HEK293 (cell line): ENCODE measurements at regions not wholly inside any gene's neighbourhood (a gene's known extent, or its start where the extent isn't known, plus 50 kb on each side); places are given as distances from the start of the nearest gene placed in this dataset.

ENCODE experiments used
- CTCF ChIA-PET: fragments of 350-600 bp; formaldehyde crosslinking; extraction: SDS; loops from one replicate; lab custom pipeline; 2021; ENCODE audit warnings: antibody characterized with exemption; lab: Yijun Ruan, JAX
- POLR2A ChIA-PET: fragments of 300-600 bp; formaldehyde crosslinking; extraction: SDS; loops from one replicate; lab custom pipeline; 2020; ENCODE audit warnings: antibody characterized with exemption, inconsistent platforms; lab: Yijun Ruan, JAX
- H3K27ac ChIP-seq: fragments of 200-500 bp; sonication (Bioruptor generic); 2 replicates; pipeline ENCODE4 v1.5.1; 2014; ENCODE audit warnings: low read depth, low read length, control low read depth, inconsistent platforms; ENCODE audit errors: extremely low read depth
- H3K36me3 ChIP-seq, 2 experiments: fragments of 200-500 bp in 1 of 2; sonication (Bioruptor generic) in 1 of 2; 1 replicate in 1 of 2; 2 replicates in 1 of 2; pipeline ENCODE4 v1.5.1; 2014 to 2017; ENCODE audit warnings: inconsistent platforms in 2 of 2, low read length in 2 of 2; ENCODE audit not compliant: control insufficient read depth in 2 of 2, insufficient read depth in 1 of 2
- H3K4me1 ChIP-seq: fragments of 200-500 bp; sonication (Bioruptor generic); 2 replicates; pipeline ENCODE4 v1.5.1; 2014; ENCODE audit warnings: mild to moderate bottlenecking, low read length, inconsistent platforms; ENCODE audit not compliant: control insufficient read depth, insufficient read depth
- H3K4me3 ChIP-seq: 2 replicates; pipeline ENCODE4 v1.5.1; 2011; ENCODE audit warnings: low read depth, mild to moderate bottlenecking, control low read depth, low read length, moderate library complexity
- H3K9me3 ChIP-seq: fragments of 200-500 bp; sonication (Bioruptor generic); 2 replicates; pipeline ENCODE4 v1.5.1; 2014; ENCODE audit warnings: low read depth, low read length, inconsistent platforms; ENCODE audit not compliant: control insufficient read depth, insufficient read depth
- BCL11B ChIP-seq: fragments of 450-650 bp; formaldehyde crosslinking; IDR thresholded peaks from 2 replicates; pipeline ENCODE4 v1.5.1; 2016; ENCODE audit warnings: low read depth, missing biosample characterization, missing genetic modification characterization
- IKZF3 ChIP-seq: fragments of 450-650 bp; IDR thresholded peaks from 2 replicates; pipeline ENCODE4 v1.5.0; 2018; ENCODE audit warnings: missing biosample characterization, mild to moderate bottlenecking, missing genetic modification characterization, moderate library complexity
- RBAK ChIP-seq: fragments of 450-650 bp; formaldehyde crosslinking; IDR thresholded peaks from 2 replicates; pipeline ENCODE4 v1.5.1; 2016; ENCODE audit warnings: missing biosample characterization, missing genetic modification characterization
- SALL2 ChIP-seq: fragments of 450-650 bp; formaldehyde crosslinking; IDR thresholded peaks from 2 replicates; pipeline ENCODE4 v1.5.0; 2017; ENCODE audit warnings: missing biosample characterization, mild to moderate bottlenecking, missing genetic modification characterization, borderline replicate concordance
- ZBTB21 ChIP-seq: fragments of 450-650 bp; formaldehyde crosslinking; IDR thresholded peaks from 2 replicates; pipeline ENCODE4 v1.5.1; 2017; ENCODE audit warnings: missing biosample characterization, missing genetic modification characterization
- ZNF133 ChIP-seq: fragments of 450-650 bp; formaldehyde crosslinking; IDR thresholded peaks from 2 replicates; pipeline ENCODE4 v1.5.1; 2016; ENCODE audit warnings: missing biosample characterization, missing genetic modification characterization
- ZNF214 ChIP-seq: fragments of 450-650 bp; formaldehyde crosslinking; IDR thresholded peaks from 2 replicates; pipeline ENCODE4 v1.5.1; 2017; ENCODE audit warnings: missing biosample characterization, mild to moderate bottlenecking, missing genetic modification characterization, borderline replicate concordance
- ZNF391 ChIP-seq: fragments of 450-650 bp; formaldehyde crosslinking; IDR thresholded peaks from 2 replicates; pipeline ENCODE4 v1.5.1; 2016; ENCODE audit warnings: low read depth, missing biosample characterization, missing genetic modification characterization, borderline replicate concordance
- ZNF394 ChIP-seq: fragments of 450-650 bp; formaldehyde crosslinking; IDR thresholded peaks from 2 replicates; pipeline ENCODE4 v1.5.1; 2016; ENCODE audit warnings: missing biosample characterization, missing genetic modification characterization, mild to moderate bottlenecking, moderate library complexity, borderline replicate concordance
- ZNF404 ChIP-seq: fragments of 450-650 bp; formaldehyde crosslinking; IDR thresholded peaks from 2 replicates; pipeline ENCODE4 v1.5.1; 2017; ENCODE audit warnings: missing biosample characterization, missing genetic modification characterization
- ZNF473 ChIP-seq: fragments of 450-650 bp; formaldehyde crosslinking; IDR thresholded peaks from 2 replicates; pipeline ENCODE4 v1.5.1; 2017; ENCODE audit warnings: missing biosample characterization, missing genetic modification characterization
- ZNF785 ChIP-seq: fragments of 450-650 bp; formaldehyde crosslinking; IDR thresholded peaks from 2 replicates; pipeline ENCODE4 v1.5.1; 2016; ENCODE audit warnings: missing biosample characterization, missing genetic modification characterization
- ZNF837 ChIP-seq: fragments of 450-650 bp; formaldehyde crosslinking; IDR thresholded peaks from 2 replicates; pipeline ENCODE4 v1.5.1; 2016; ENCODE audit warnings: missing biosample characterization, missing genetic modification characterization
- ZNF843 ChIP-seq: fragments of 450-650 bp; formaldehyde crosslinking; IDR thresholded peaks from 2 replicates; pipeline ENCODE4 v1.5.1; 2016; ENCODE audit warnings: missing biosample characterization, missing genetic modification characterization
- TF ChIP-seq, protein P1 (sequence below): IDR thresholded peaks from 2 replicates; pipeline ENCODE4 v1.6.1; 2011; ENCODE audit warnings: mild to moderate bottlenecking, low read depth, low read length, borderline replicate concordance
- TF ChIP-seq, protein P2 (sequence below): fragments of 450-650 bp; formaldehyde crosslinking; IDR thresholded peaks from 2 replicates; pipeline ENCODE4 v1.5.1; 2016; ENCODE audit warnings: missing biosample characterization, missing genetic modification characterization, borderline replicate concordance
- TF ChIP-seq, protein P3 (sequence below): fragments of 450-650 bp; formaldehyde crosslinking; IDR thresholded peaks from 2 replicates; pipeline ENCODE4 v1.5.1; 2016; ENCODE audit warnings: missing biosample characterization, missing genetic modification characterization

GRCh38 chr11:25562417-25562816 is 769.5 kb upstream of the ANO3 start (continued):
- TF ChIP-seq ZBTB21 (tag by site-specific recombination) (no peak), IKZF3 (tag by site-specific recombination) (no peak), ZNF837 (tag by site-specific recombination) (no peak)
- TF ChIP-seq, protein P1, sequence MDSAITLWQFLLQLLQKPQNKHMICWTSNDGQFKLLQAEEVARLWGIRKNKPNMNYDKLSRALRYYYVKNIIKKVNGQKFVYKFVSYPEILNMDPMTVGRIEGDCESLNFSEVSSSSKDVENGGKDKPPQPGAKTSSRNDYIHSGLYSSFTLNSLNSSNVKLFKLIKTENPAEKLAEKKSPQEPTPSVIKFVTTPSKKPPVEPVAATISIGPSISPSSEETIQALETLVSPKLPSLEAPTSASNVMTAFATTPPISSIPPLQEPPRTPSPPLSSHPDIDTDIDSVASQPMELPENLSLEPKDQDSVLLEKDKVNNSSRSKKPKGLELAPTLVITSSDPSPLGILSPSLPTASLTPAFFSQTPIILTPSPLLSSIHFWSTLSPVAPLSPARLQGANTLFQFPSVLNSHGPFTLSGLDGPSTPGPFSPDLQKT = no peak

DNA sequence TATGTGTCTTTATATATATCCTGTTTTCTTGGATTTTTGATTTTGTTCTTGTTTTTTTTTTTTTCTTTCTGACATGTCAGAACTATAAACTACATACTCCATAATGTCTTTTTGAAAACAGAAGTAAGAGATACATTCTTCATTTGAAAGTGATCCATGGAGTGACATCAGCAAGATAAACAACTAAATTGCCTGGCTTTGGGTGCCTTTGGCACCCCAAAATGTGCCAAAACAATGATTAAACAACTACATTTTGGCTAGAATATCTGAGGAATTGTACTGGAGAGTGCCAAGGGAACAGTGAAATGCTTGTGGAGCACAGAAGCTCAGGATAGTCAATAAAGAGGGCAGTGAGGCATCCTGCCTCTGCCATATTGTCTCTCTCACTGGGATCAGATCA is 766.1 kb upstream of the ANO3 start:
- TF ChIP-seq ZNF785 (tag by site-specific recombination) (no peak), ZNF837 (tag by site-specific recombination) (no peak), BCL11B (tag by site-specific recombination) (no peak), ZNF843 (tag by site-specific recombination) (no peak), ZNF394 (no peak), RBAK (tag by site-specific recombination) (no peak), ZNF133 (no peak), ZNF391 (no peak), ZNF404 (no peak), SALL2 (tag by site-specific recombination) (no peak), ZNF214 (tag by site-specific recombination) (no peak)
- TF ChIP-seq, protein P2, sequence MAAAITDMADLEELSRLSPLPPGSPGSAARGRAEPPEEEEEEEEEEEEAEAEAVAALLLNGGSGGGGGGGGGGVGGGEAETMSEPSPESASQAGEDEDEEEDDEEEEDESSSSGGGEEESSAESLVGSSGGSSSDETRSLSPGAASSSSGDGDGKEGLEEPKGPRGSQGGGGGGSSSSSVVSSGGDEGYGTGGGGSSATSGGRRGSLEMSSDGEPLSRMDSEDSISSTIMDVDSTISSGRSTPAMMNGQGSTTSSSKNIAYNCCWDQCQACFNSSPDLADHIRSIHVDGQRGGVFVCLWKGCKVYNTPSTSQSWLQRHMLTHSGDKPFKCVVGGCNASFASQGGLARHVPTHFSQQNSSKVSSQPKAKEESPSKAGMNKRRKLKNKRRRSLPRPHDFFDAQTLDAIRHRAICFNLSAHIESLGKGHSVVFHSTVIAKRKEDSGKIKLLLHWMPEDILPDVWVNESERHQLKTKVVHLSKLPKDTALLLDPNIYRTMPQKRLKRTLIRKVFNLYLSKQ (tag by site-specific recombination) = no peak
- TF ChIP-seq, protein P3, sequence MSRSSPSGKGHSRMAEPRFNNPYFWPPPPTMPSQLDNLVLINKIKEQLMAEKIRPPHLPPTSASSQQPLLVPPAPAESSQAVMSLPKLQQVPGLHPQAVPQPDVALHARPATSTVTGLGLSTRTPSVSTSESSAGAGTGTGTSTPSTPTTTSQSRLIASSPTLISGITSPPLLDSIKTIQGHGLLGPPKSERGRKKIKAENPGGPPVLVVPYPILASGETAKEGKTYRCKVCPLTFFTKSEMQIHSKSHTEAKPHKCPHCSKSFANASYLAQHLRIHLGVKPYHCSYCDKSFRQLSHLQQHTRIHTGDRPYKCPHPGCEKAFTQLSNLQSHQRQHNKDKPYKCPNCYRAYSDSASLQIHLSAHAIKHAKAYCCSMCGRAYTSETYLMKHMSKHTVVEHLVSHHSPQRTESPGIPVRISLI (tag by site-specific recombination) = no peak

DNA sequence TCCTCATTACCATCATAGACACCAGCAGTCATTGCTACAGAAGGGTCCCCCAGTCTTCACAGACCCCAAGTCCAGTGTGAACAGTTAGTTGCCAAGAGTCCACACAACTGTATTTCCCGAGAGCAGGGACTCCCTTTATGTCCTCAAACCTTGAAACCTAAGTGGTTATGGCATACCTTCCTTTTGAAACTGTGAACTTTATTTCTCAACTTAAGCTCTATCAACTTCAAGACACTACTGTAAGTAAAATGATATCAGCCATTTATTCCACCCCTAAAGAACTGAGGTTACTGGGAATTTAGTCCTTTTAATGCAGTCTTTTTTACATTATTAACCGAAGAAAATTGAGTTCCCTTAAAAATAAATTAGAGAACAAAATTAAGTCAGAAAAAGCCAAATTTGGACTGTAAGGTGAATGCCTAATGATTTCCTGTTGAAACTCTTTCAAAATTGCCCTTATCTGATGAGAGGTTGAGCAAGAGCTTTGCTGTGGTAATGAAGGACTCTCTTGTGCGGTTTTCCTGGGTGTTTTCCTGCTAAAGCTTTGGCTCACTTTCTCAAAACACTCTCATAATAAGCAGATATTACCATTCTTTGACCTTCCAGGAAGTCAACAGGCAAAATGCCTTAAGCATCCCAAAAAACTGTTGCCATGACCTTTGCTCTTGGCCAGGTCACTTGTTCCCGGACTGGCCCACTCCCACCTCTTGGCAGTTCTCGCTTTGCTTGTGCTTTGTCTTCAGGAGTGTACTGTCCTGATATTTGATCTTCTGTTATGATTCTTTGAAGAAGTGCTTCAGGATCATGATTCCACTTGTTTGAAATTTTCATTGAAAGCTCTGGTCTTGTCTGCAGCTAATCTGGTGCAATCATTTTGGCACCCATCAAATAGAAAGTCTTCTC is 765.4 kb upstream of the ANO3 start:
- Histone ChIP-seq H3K27ac (no peak overlapping the region), H3K4me1 (no peaks in the 10 kb centered on the region), H3K9me3 (no peaks in the 10 kb centered on the region), H3K36me3 (no peaks in the 10 kb centered on the region), H3K4me3 (no peak overlapping the region)
- TF ChIP-seq ZNF473 (tag by site-specific recombination) = no peak
- CTCF ChIA-PET = no interaction called here
- POLR2A ChIA-PET = no interaction called here

More for the DNA sequence above, 766.1 kb upstream of the ANO3 start:
- POLR2A ChIA-PET = no interaction called here
- Histone ChIP-seq H3K9me3 (no peaks in the 10 kb centered on the region), H3K36me3 (no peaks in the 10 kb centered on the region), H3K4me1 (no peaks in the 10 kb centered on the region), H3K4me3 (no peak overlapping the region), H3K27ac (no peak overlapping the region)
- CTCF ChIA-PET = no interaction called here
